ENCODE measurements at regions not wholly inside any gene's neighbourhood (a gene's known extent, or its start where the extent isn't known, plus 50 kb on each side); places are given as distances from the start of the nearest gene placed in this dataset.

GRCh38 chr2:2771721-2772411 lies 440.8 kb upstream of the MYT1L start:
- Histone ChIP-seq H3K4me2 (ENCODE audit: low read length) (no peak overlapping the region), H3K4me3 (ENCODE audit: low read length) (no peak overlapping the region), H3K27ac (ENCODE audit: low read depth, low read length) (no peak overlapping the region), H3K9me2 (replicated peaks; ENCODE audit: control insufficient read depth, low read length) (no peaks in the 10 kb centered on the region), H3K9me3 (ENCODE audit: control insufficient read depth, insufficient read depth, low read length) (peaks cover 3% of the 10 kb centered on the region; the same call in 1 of the 2 replicates), H3K4me1 (ENCODE audit: control insufficient read depth, low read length) (no peaks in the 10 kb centered on the region), H3K27me3 (ENCODE audit: control insufficient read depth, low read length) (no peaks in the 10 kb centered on the region), H3K79me2 (ENCODE audit: control insufficient read depth, low read length) (no peaks in the 10 kb centered on the region), H3F3A (ENCODE audit: control insufficient read depth, insufficient read depth) (no peaks in the 10 kb centered on the region), H4K20me1 (ENCODE audit: control insufficient read depth, insufficient read depth, low read depth, low read length) (no peaks in the 10 kb centered on the region), H3K36me3 (ENCODE audit: control insufficient read depth, low read length) (no peaks in the 10 kb centered on the region)
- no peak for TF ChIP-seq EZH2phosphoT487 (IDR thresholded peaks at IDR 0.05; ENCODE audit: borderline replicate concordance, low read length)
- no peak for TF ChIP-seq CTCF (IDR thresholded peaks at IDR 0.05; ENCODE audit: low read depth, low read length, poor library complexity, severe bottlenecking)

GRCh38 chr2:2769481-2770431 lies 438.7 kb upstream of the MYT1L start:
- Histone ChIP-seq H4K20me1 (ENCODE audit: control insufficient read depth, insufficient read depth, low read depth, low read length) (no peaks in the 10 kb centered on the region), H3K27ac (ENCODE audit: low read depth, low read length) (no peak overlapping the region), H3F3A (ENCODE audit: control insufficient read depth, insufficient read depth) (no peaks in the 10 kb centered on the region), H3K9me2 (replicated peaks; ENCODE audit: control insufficient read depth, low read length) (no peaks in the 10 kb centered on the region), H3K4me3 (ENCODE audit: low read length) (no peak overlapping the region), H3K79me2 (ENCODE audit: control insufficient read depth, low read length) (no peaks in the 10 kb centered on the region), H3K27me3 (ENCODE audit: control insufficient read depth, low read length) (no peaks in the 10 kb centered on the region), H3K4me1 (ENCODE audit: control insufficient read depth, low read length) (no peaks in the 10 kb centered on the region), H3K9me3 (ENCODE audit: control insufficient read depth, insufficient read depth, low read length) (no peaks in the 10 kb centered on the region), H3K36me3 (ENCODE audit: control insufficient read depth, low read length) (no peaks in the 10 kb centered on the region), H3K4me2 (ENCODE audit: low read length) (no peak overlapping the region)
- TF ChIP-seq EZH2phosphoT487 (IDR thresholded peaks at IDR 0.05; ENCODE audit: borderline replicate concordance, low read length), result no peak
- TF ChIP-seq CTCF (IDR thresholded peaks at IDR 0.05; ENCODE audit: low read depth, low read length, poor library complexity, severe bottlenecking), result no peak

- H3K9me3 ChIP-seq (ENCODE audit: control insufficient read depth, insufficient read depth, low read length), result no peaks in the 10 kb centered on the region
- no peaks in the 10 kb centered on the region for H3K36me3 ChIP-seq (ENCODE audit: control insufficient read depth, low read length)
- no peak overlapping the region for H3K27ac ChIP-seq (ENCODE audit: low read depth, low read length)
- H3K4me2 ChIP-seq (ENCODE audit: low read length), result no peak overlapping the region
- H4K20me1 ChIP-seq (ENCODE audit: control insufficient read depth, insufficient read depth, low read depth, low read length), result no peaks in the 10 kb centered on the region
- no peak overlapping the region for H3K4me3 ChIP-seq (ENCODE audit: low read length)
- no peaks in the 10 kb centered on the region for H3K27me3 ChIP-seq (ENCODE audit: control insufficient read depth, low read length)
- no peaks in the 10 kb centered on the region for H3K9me2 ChIP-seq (replicated peaks; ENCODE audit: control insufficient read depth, low read length)
- H3F3A ChIP-seq (ENCODE audit: control insufficient read depth, insufficient read depth), result no peaks in the 10 kb centered on the region
- TF ChIP-seq EZH2phosphoT487 (IDR thresholded peaks at IDR 0.05; ENCODE audit: borderline replicate concordance, low read length) (no peak), CTCF (IDR thresholded peaks at IDR 0.05; ENCODE audit: low read depth, low read length, poor library complexity, severe bottlenecking) (no peak)
- H3K79me2 ChIP-seq (ENCODE audit: control insufficient read depth, low read length), result no peaks in the 10 kb centered on the region
- H3K4me1 ChIP-seq (ENCODE audit: control insufficient read depth, low read length), result no peaks in the 10 kb centered on the region
Measured at GRCh38 chr2:2768476-2768875, 437.4 kb upstream of the MYT1L start.

All from DOHH2 (cell line).